DND-41 (cell line): ENCODE measurements at regions not wholly inside any gene's neighbourhood (a gene's known extent, or its start where the extent isn't known, plus 50 kb on each side); places are given as distances from the start of the nearest gene placed in this dataset.

ENCODE experiments used
- ATAC-seq: fragments of 200-7000 bp; cut with Tn5 transposase; 3 replicates; pipeline ENCODE4 v1.9.1; 2021; ENCODE audit warnings: low read depth; ENCODE audit not compliant: insufficient read depth
- DNase-seq: peaks from one replicate; pipeline ENCODE4 v3.0.0-alpha.2; 2020
- H2AFZ ChIP-seq: 2 replicates; pipeline ENCODE4 v1.6.0; 2012; ENCODE audit warnings: low read depth, low read length
- H3K27ac ChIP-seq: 2 replicates; pipeline ENCODE4 v1.5.1; 2012; ENCODE audit warnings: low read length, inconsistent platforms
- H3K27me3 ChIP-seq: fragments of 200-600 bp; sonication (generic); 2 replicates; pipeline ENCODE4 v1.6.0; 2012; ENCODE audit warnings: low read length, mild to moderate bottlenecking, inconsistent platforms; ENCODE audit not compliant: insufficient read depth, poor library complexity
- H3K36me3 ChIP-seq: 2 replicates; pipeline ENCODE4 v1.5.1; 2012; ENCODE audit warnings: low read length, inconsistent platforms; ENCODE audit not compliant: insufficient read depth
- H3K4me1 ChIP-seq: 2 replicates; pipeline ENCODE4 v1.5.1; 2012; ENCODE audit warnings: mild to moderate bottlenecking, low read length; ENCODE audit not compliant: insufficient read depth
- H3K4me2 ChIP-seq: 2 replicates; pipeline ENCODE4 v1.6.0; 2012; ENCODE audit warnings: mild to moderate bottlenecking, moderate library complexity, low read length, inconsistent platforms; ENCODE audit not compliant: insufficient read depth
- H3K4me3 ChIP-seq, 2 experiments: fragments of 200-600 bp in 1 of 2; shearing (Covaris generic) in 1 of 2; 2 replicates each; pipeline ENCODE4 v1.5.1; 2012 to 2016; ENCODE audit warnings: inconsistent platforms in 2 of 2, low read length in 2 of 2, mild to moderate bottlenecking in 2 of 2, low read depth in 1 of 2, moderate library complexity in 1 of 2
- H3K79me2 ChIP-seq: 2 replicates; pipeline ENCODE4 v1.6.0; 2012; ENCODE audit warnings: low read length, inconsistent platforms; ENCODE audit not compliant: insufficient read depth
- H3K9ac ChIP-seq: 2 replicates; pipeline ENCODE4 v1.6.0; 2012; ENCODE audit warnings: low read depth, mild to moderate bottlenecking, inconsistent platforms, low read length, moderate library complexity
- H3K9me3 ChIP-seq: 2 replicates; pipeline ENCODE4 v1.5.1; 2012; ENCODE audit warnings: low read length, moderate library complexity, mild to moderate bottlenecking, inconsistent platforms; ENCODE audit not compliant: insufficient read depth, severe bottlenecking
- H4K20me1 ChIP-seq: 2 replicates; pipeline ENCODE4 v1.6.0; 2012; ENCODE audit warnings: low read length; ENCODE audit not compliant: insufficient read depth
- CTCF ChIP-seq: IDR thresholded peaks from 2 replicates; pipeline ENCODE4 v1.5.1; 2012; ENCODE audit warnings: borderline replicate concordance, low read length, moderate library complexity, mild to moderate bottlenecking; ENCODE audit not compliant: poor library complexity, severe bottlenecking; ENCODE audit errors: extremely low read depth
- EZH2 ChIP-seq: IDR thresholded peaks from 3 replicates; pipeline ENCODE4 v1.6.1; 2012; ENCODE audit warnings: borderline replicate concordance, low read depth, mild to moderate bottlenecking, moderate library complexity, low read length, inconsistent platforms; ENCODE audit not compliant: severe bottlenecking

GRCh38 chr11:115848611-115849010 lies 344.4 kb upstream of the CADM1 start:
- Histone ChIP-seq H3K36me3 (no peaks in the 10 kb centered on the region), H3K4me3 (no peak overlapping the region), H3K27me3 (no peaks in the 10 kb centered on the region), H3K79me2 (no peaks in the 10 kb centered on the region), H3K4me2 (no peak overlapping the region), H2AFZ (no peak overlapping the region), H3K4me1 (no peaks in the 10 kb centered on the region), H4K20me1 (no peaks in the 10 kb centered on the region), H3K9ac (no peak overlapping the region), H3K9me3 (no peaks in the 10 kb centered on the region), H3K27ac (no peak overlapping the region)
- ATAC-seq (no peak), DNase-seq (no peak)
- TF ChIP-seq CTCF: no peak
- TF ChIP-seq EZH2: no peak

GRCh38 chr11:115848080-115848479 lies 343.9 kb upstream of the CADM1 start:
- ATAC-seq: no peak
- no peak for TF ChIP-seq CTCF
- no peak for TF ChIP-seq EZH2
- no peaks in the 10 kb centered on the region for H3K27me3 ChIP-seq
- no peak overlapping the region for H3K4me2 ChIP-seq
- no peak overlapping the region for H3K9ac ChIP-seq
- no peak for DNase-seq
- H3K4me3 ChIP-seq: no peak overlapping the region
- no peaks in the 10 kb centered on the region for H3K4me1 ChIP-seq
- no peaks in the 10 kb centered on the region for H3K79me2 ChIP-seq
- no peaks in the 10 kb centered on the region for H3K9me3 ChIP-seq
- H2AFZ ChIP-seq: no peak overlapping the region
- no peak overlapping the region for H3K27ac ChIP-seq
- H3K36me3 ChIP-seq: no peaks in the 10 kb centered on the region
- H4K20me1 ChIP-seq: no peaks in the 10 kb centered on the region

- Histone ChIP-seq H3K27ac (no peak overlapping the region), H2AFZ (no peak overlapping the region), H3K4me2 (no peak overlapping the region), H3K9me3 (no peaks in the 10 kb centered on the region), H3K36me3 (no peaks in the 10 kb centered on the region), H4K20me1 (no peaks in the 10 kb centered on the region), H3K27me3 (no peaks in the 10 kb centered on the region), H3K9ac (no peak overlapping the region), H3K4me3 (no peak overlapping the region), H3K79me2 (no peaks in the 10 kb centered on the region), H3K4me1 (no peaks in the 10 kb centered on the region)
- TF ChIP-seq CTCF: no peak
- TF ChIP-seq EZH2: no peak
- DNase-seq (no peak), ATAC-seq (no peak)
These were observed 341.7 kb upstream of the CADM1 start for GRCh38 chr11:115845872-115846271.

GRCh38 chr11:115843685-115844084 lies 339.5 kb upstream of the CADM1 start:
- TF ChIP-seq CTCF (no peak), EZH2 (no peak)
- H3K9me3 ChIP-seq: no peaks in the 10 kb centered on the region
- H3K27me3 ChIP-seq: no peaks in the 10 kb centered on the region
- no peak overlapping the region for H3K4me2 ChIP-seq
- no peaks in the 10 kb centered on the region for H4K20me1 ChIP-seq
- no peaks in the 10 kb centered on the region for H3K4me1 ChIP-seq
- no peak overlapping the region for H3K9ac ChIP-seq
- H3K4me3 ChIP-seq: no peak overlapping the region
- no peak overlapping the region for H3K27ac ChIP-seq
- no peak overlapping the region for H2AFZ ChIP-seq
- H3K36me3 ChIP-seq: no peaks in the 10 kb centered on the region
- H3K79me2 ChIP-seq: no peaks in the 10 kb centered on the region
- DNase-seq (no peak), ATAC-seq (no peak)
